H9 (cell line): ENCODE measurements at regions not wholly inside any gene's neighbourhood (a gene's known extent, or its start where the extent isn't known, plus 50 kb on each side); places are given as distances from the start of the nearest gene placed in this dataset.

Experiments
- DNase-seq: peaks from one replicate; pipeline ENCODE4 v3.0.0-alpha.2; 2017
- H2AFZ ChIP-seq: one replicate; pipeline ENCODE4 v1.6.1; 2013; ENCODE audit warnings: mild to moderate bottlenecking, low read length, control low read depth, moderate library complexity
- H2AK5ac ChIP-seq: 2 replicates; pipeline ENCODE4 v1.6.1; 2013; ENCODE audit warnings: low read length, control low read depth, mixed read lengths; ENCODE audit not compliant: insufficient read length
- H2BK120ac ChIP-seq: one replicate; pipeline ENCODE4 v1.6.1; 2013; ENCODE audit warnings: low read depth, mild to moderate bottlenecking, low read length, control low read depth, inconsistent platforms; ENCODE audit not compliant: poor library complexity, severe bottlenecking
- H2BK12ac ChIP-seq: 2 replicates; pipeline ENCODE4 v1.6.1; 2013; ENCODE audit warnings: low read length, control low read depth, mixed read lengths, low read depth; ENCODE audit not compliant: insufficient read length
- H2BK15ac ChIP-seq: 2 replicates; pipeline ENCODE4 v1.6.1; 2013; ENCODE audit warnings: low read depth, low read length, control low read depth
- H2BK20ac ChIP-seq: one replicate; pipeline ENCODE4 v1.6.1; 2013; ENCODE audit warnings: low read depth, mild to moderate bottlenecking, low read length, control low read depth, inconsistent platforms; ENCODE audit not compliant: poor library complexity, severe bottlenecking
- H2BK5ac ChIP-seq: 2 replicates; pipeline ENCODE4 v1.6.1; 2013; ENCODE audit warnings: low read length, control low read depth, mixed read lengths; ENCODE audit not compliant: insufficient read length
- H3K14ac ChIP-seq: 2 replicates; pipeline ENCODE4 v1.6.1; 2013; ENCODE audit warnings: low read length, control low read depth; ENCODE audit not compliant: insufficient read depth
- H3K18ac ChIP-seq: 2 replicates; pipeline ENCODE4 v1.6.1; 2013; ENCODE audit warnings: low read depth, mild to moderate bottlenecking, mixed read lengths, low read length, control low read depth; ENCODE audit not compliant: insufficient read length
- H3K23ac ChIP-seq: 2 replicates; pipeline ENCODE4 v1.6.1; 2013; ENCODE audit warnings: low read length, control low read depth, mixed read lengths, low read depth; ENCODE audit not compliant: insufficient read length
- H3K23me2 ChIP-seq: 2 replicates; pipeline ENCODE4 v1.6.1; 2013; ENCODE audit warnings: low read depth, mild to moderate bottlenecking, mixed read lengths, low read length, control low read depth; ENCODE audit not compliant: insufficient read length, poor library complexity, severe bottlenecking
- H3K27ac ChIP-seq: 2 replicates; pipeline ENCODE4 v1.5.1; 2013; ENCODE audit warnings: low read length, control low read depth, mixed read lengths, low read depth; ENCODE audit not compliant: insufficient read length
- H3K27me3 ChIP-seq: 2 replicates; pipeline ENCODE4 v1.6.1; 2013; ENCODE audit warnings: low read length, control low read depth, inconsistent platforms; ENCODE audit not compliant: insufficient read depth
- H3K4ac ChIP-seq: 2 replicates; pipeline ENCODE4 v1.6.1; 2013; ENCODE audit warnings: low read depth, mild to moderate bottlenecking, control low read depth, inconsistent platforms, low read length, moderate library complexity
- H3K4me1 ChIP-seq: 2 replicates; pipeline ENCODE4 v1.6.1; 2013; ENCODE audit warnings: low read length, control low read depth, inconsistent platforms; ENCODE audit not compliant: insufficient read depth
- H3K4me2 ChIP-seq: 2 replicates; pipeline ENCODE4 v1.6.1; 2013; ENCODE audit warnings: low read length, control low read depth, mixed read lengths; ENCODE audit not compliant: insufficient read length, insufficient read depth
- H3K56ac ChIP-seq: 2 replicates; pipeline ENCODE4 v1.6.1; 2013; ENCODE audit warnings: low read depth, mild to moderate bottlenecking, mixed read lengths, low read length, control low read depth; ENCODE audit not compliant: insufficient read length
- H3K79me1 ChIP-seq: 2 replicates; pipeline ENCODE4 v1.6.1; 2013; ENCODE audit warnings: low read depth, mild to moderate bottlenecking, moderate library complexity, low read length, control low read depth, inconsistent platforms; ENCODE audit not compliant: insufficient read depth, poor library complexity, severe bottlenecking
- H3K79me2 ChIP-seq: 2 replicates; pipeline ENCODE4 v1.6.1; 2013; ENCODE audit warnings: low read length, control low read depth, inconsistent platforms; ENCODE audit not compliant: insufficient read depth
- H3K9ac ChIP-seq: 2 replicates; pipeline ENCODE4 v1.6.1; 2013; ENCODE audit warnings: low read length, control low read depth, mixed read lengths; ENCODE audit not compliant: insufficient read length; ENCODE audit errors: extremely low read depth
- H3K9me3 ChIP-seq: one replicate; pipeline ENCODE4 v1.6.1; 2013; ENCODE audit warnings: low read depth, low read length, inconsistent platforms; ENCODE audit not compliant: control insufficient read depth
- H3T11ph ChIP-seq: one replicate; pipeline ENCODE4 v1.6.1; 2013; ENCODE audit warnings: mild to moderate bottlenecking, low read length, control low read depth, inconsistent platforms
- H4K20me1 ChIP-seq: one replicate; pipeline ENCODE4 v1.6.1; 2013; ENCODE audit not compliant: control insufficient read depth, insufficient read length, insufficient read depth
- H4K5ac ChIP-seq: 2 replicates; pipeline ENCODE4 v1.6.1; 2013; ENCODE audit warnings: low read depth, mild to moderate bottlenecking, mixed read lengths, low read length, control low read depth; ENCODE audit not compliant: insufficient read length
- H4K8ac ChIP-seq: replicated peaks from 2 replicates; pipeline ENCODE4 v1.6.1; 2013; ENCODE audit warnings: low read length, control low read depth, mixed read lengths, low read depth; ENCODE audit not compliant: insufficient read length
- H4K91ac ChIP-seq: 2 replicates; pipeline ENCODE4 v1.6.1; 2013; ENCODE audit warnings: low read depth, mild to moderate bottlenecking, moderate library complexity, mixed read lengths, low read length, control low read depth; ENCODE audit not compliant: insufficient read length
- H3K27ac Mint-ChIP-seq, 3 experiments: 2 replicates in 2 of 3; 3 replicates in 1 of 3; pipeline ENCODE4 v1.8.0; 2020 to 2021; ENCODE audit warnings: mixed read lengths in 3 of 3, mild to moderate bottlenecking in 1 of 3, moderate library complexity in 1 of 3
- H3K27me3 Mint-ChIP-seq: 2 replicates; pipeline ENCODE4 v1.8.0; 2021; ENCODE audit warnings: low read depth, mild to moderate bottlenecking, moderate library complexity, mixed read lengths
- H3K36me3 Mint-ChIP-seq, 3 experiments: 2 replicates in 2 of 3; 3 replicates in 1 of 3; pipeline ENCODE4 v1.8.0; 2020 to 2021; ENCODE audit warnings: low read depth in 3 of 3, mixed read lengths in 3 of 3; ENCODE audit not compliant: insufficient read depth in 1 of 3
- H3K4me1 Mint-ChIP-seq, 2 experiments: 2 replicates each; pipeline ENCODE4 v1.8.0; 2020; ENCODE audit warnings: mixed read lengths in 2 of 2
- H3K4me3 Mint-ChIP-seq, 2 experiments: 2 replicates in 1 of 2; 3 replicates in 1 of 2; pipeline ENCODE4 v1.8.0; 2020 to 2021; ENCODE audit warnings: mild to moderate bottlenecking in 2 of 2, mixed read lengths in 2 of 2, moderate library complexity in 1 of 2
- H3K9me3 Mint-ChIP-seq, 2 experiments: 2 replicates in 1 of 2; 3 replicates in 1 of 2; pipeline ENCODE4 v1.8.0; 2020; ENCODE audit warnings: mild to moderate bottlenecking in 2 of 2, mixed read lengths in 2 of 2, moderate library complexity in 1 of 2
- TF ChIP-seq, protein P1 (sequence below): fragments of 200-600 bp; sonication (generic); conservative IDR thresholded peaks from 3 replicates; pipeline ENCODE4 v1.8.0; 2021; ENCODE audit warnings: antibody characterized with exemption, mild to moderate bottlenecking

DNA sequence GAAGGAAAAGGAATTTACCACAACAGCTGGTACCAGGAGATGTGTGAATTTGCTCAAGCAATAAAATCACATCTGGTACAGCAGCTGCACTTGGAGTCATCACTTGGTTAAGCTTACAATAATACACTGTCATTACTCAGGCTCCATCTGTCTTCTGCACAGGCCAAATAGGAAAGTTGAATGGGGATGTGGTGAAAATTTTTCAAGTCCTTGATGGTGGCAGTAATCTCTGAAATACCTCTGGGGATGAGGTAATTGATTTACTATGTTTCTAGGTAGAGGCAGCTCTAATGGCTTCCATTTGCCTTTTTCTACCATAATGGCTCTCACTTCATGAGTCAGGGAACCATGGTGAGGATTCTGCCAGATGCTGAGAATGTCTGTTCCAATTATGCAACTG lies 206.8 kb upstream of the ATP10B start:
- Mint-ChIP-seq H3K27me3 (no peaks in the 10 kb centered on the region), H3K4me3 (no peak overlapping the region), H3K36me3 (no peaks in the 10 kb centered on the region), H3K4me1 (no peaks in the 10 kb centered on the region), H3K9me3 (no peaks in the 10 kb centered on the region), H3K27ac (no peak overlapping the region)
- Histone ChIP-seq H3K79me2 (no peaks in the 10 kb centered on the region), H2AK5ac (no peak overlapping the region), H3K79me1 (no peaks in the 10 kb centered on the region), H3K56ac (no peak overlapping the region), H3K4me2 (no peak overlapping the region), H3K27me3 (no peaks in the 10 kb centered on the region), H2BK12ac (no peak overlapping the region), H3K14ac (no peak overlapping the region), H3K18ac (no peak overlapping the region), H3K27ac (no peak overlapping the region), H4K91ac (no peak overlapping the region), H4K20me1 (no peaks in the 10 kb centered on the region), H3K9me3 (no peaks in the 10 kb centered on the region), H4K5ac (no peak overlapping the region), H2BK5ac (no peak overlapping the region), H2BK20ac (no peak overlapping the region), H2BK120ac (no peak overlapping the region), H3K4me1 (no peaks in the 10 kb centered on the region), H3T11ph (no peak overlapping the region), H3K4ac (no peak overlapping the region), H2AFZ (no peak overlapping the region), H4K8ac (no peak overlapping the region), H2BK15ac (no peak overlapping the region), H3K9ac (no peak overlapping the region), H3K23ac (no peak overlapping the region), H3K23me2 (no peaks in the 10 kb centered on the region)
- TF ChIP-seq, protein P1, sequence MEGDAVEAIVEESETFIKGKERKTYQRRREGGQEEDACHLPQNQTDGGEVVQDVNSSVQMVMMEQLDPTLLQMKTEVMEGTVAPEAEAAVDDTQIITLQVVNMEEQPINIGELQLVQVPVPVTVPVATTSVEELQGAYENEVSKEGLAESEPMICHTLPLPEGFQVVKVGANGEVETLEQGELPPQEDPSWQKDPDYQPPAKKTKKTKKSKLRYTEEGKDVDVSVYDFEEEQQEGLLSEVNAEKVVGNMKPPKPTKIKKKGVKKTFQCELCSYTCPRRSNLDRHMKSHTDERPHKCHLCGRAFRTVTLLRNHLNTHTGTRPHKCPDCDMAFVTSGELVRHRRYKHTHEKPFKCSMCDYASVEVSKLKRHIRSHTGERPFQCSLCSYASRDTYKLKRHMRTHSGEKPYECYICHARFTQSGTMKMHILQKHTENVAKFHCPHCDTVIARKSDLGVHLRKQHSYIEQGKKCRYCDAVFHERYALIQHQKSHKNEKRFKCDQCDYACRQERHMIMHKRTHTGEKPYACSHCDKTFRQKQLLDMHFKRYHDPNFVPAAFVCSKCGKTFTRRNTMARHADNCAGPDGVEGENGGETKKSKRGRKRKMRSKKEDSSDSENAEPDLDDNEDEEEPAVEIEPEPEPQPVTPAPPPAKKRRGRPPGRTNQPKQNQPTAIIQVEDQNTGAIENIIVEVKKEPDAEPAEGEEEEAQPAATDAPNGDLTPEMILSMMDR: no peak
- DNase-seq: no peak
